A673 (cell line): ENCODE measurements at regions not wholly inside any gene's neighbourhood (a gene's known extent, or its start where the extent isn't known, plus 50 kb on each side); places are given as distances from the start of the nearest gene placed in this dataset.

Source experiments
- BruUV-seq: library from RNA; stranded (reverse); fragments of 400-500 nt; replicated peaks from 2 replicates; lab custom pipeline; 2021; lab: Mats Ljungman, UMichigan
- CTCF ChIA-PET: fragments of 300-600 bp; sonication (Branson Sonifier 250); formaldehyde crosslinking; loops from one replicate; lab custom pipeline; 2022; ENCODE audit warnings: antibody characterized with exemption; lab: Charles Lee
- POLR2A ChIA-PET: fragments of 300-600 bp; sonication (Branson Sonifier 250); formaldehyde crosslinking; loops from one replicate; lab custom pipeline; 2022; ENCODE audit warnings: antibody characterized with exemption; ENCODE audit not compliant: low non-redundant PET; lab: Charles Lee
- DNase-seq: peaks from one replicate; pipeline ENCODE4 v3.0.0-alpha.2; 2015; ENCODE audit warnings: low spot score
- H3K27ac ChIP-seq: fragments of 200-600 bp; sonication (generic); 2 replicates; pipeline ENCODE4 v1.5.1; 2016; ENCODE audit warnings: mixed run types, low read depth, mild to moderate bottlenecking, mixed read lengths, antibody characterized with exemption, low read length; ENCODE audit not compliant: poor library complexity, severe bottlenecking
- H3K27me3 ChIP-seq: fragments of 200-600 bp; sonication (generic); replicated peaks from 2 replicates; pipeline ENCODE4 v1.6.1; 2017; ENCODE audit warnings: mixed run types, low read depth, mild to moderate bottlenecking, mixed read lengths, antibody characterized with exemption, low read length; ENCODE audit not compliant: insufficient read depth, poor library complexity
- H3K36me3 ChIP-seq: fragments of 200-600 bp; sonication (generic); 2 replicates; pipeline ENCODE4 v1.6.1; 2016; ENCODE audit warnings: mixed run types, mild to moderate bottlenecking, mixed read lengths, antibody characterized with exemption, low read length; ENCODE audit not compliant: insufficient read depth, poor library complexity, severe bottlenecking
- H3K4me1 ChIP-seq: fragments of 200-600 bp; sonication (generic); 2 replicates; pipeline ENCODE4 v1.6.1; 2017; ENCODE audit warnings: mixed run types, mild to moderate bottlenecking, mixed read lengths, antibody characterized with exemption, low read length; ENCODE audit not compliant: insufficient read depth, poor library complexity, severe bottlenecking
- H3K4me3 ChIP-seq: fragments of 200-600 bp; sonication (generic); 2 replicates; pipeline ENCODE4 v1.5.1; 2016; ENCODE audit warnings: low read depth, mixed run types, mild to moderate bottlenecking, mixed read lengths, low read length; ENCODE audit not compliant: poor library complexity, severe bottlenecking
- H3K9me3 ChIP-seq: fragments of 200-600 bp; sonication (generic); 2 replicates; pipeline ENCODE4 v1.6.1; 2016; ENCODE audit warnings: mixed run types, low read depth, mild to moderate bottlenecking, mixed read lengths, antibody characterized with exemption, low read length; ENCODE audit not compliant: poor library complexity, severe bottlenecking
- EZH2 ChIP-seq: fragments of 200-600 bp; sonication (generic); IDR thresholded peaks from 2 replicates; pipeline ENCODE4 v1.6.1; 2017; ENCODE audit warnings: borderline replicate concordance, low read depth, mild to moderate bottlenecking, mixed read lengths, antibody characterized with exemption, low read length; ENCODE audit not compliant: poor library complexity, severe bottlenecking
- intact Hi-C: fragments of 100-400 bp; cut with micrococcal nuclease; formaldehyde crosslinking; loops from one replicate; pipeline ENCODE4 v1.10.0; 2022; ENCODE audit not compliant: unreplicated experiment
- TF ChIP-seq, protein P1 (sequence below): fragments of 300-800, 200-600 bp; sonication (generic); conservative IDR thresholded peaks from 2 replicates; pipeline ENCODE4 v1.5.1; 2017; ENCODE audit warnings: low read depth, mild to moderate bottlenecking, antibody characterized with exemption, low read length, moderate library complexity, mixed read lengths

DNA sequence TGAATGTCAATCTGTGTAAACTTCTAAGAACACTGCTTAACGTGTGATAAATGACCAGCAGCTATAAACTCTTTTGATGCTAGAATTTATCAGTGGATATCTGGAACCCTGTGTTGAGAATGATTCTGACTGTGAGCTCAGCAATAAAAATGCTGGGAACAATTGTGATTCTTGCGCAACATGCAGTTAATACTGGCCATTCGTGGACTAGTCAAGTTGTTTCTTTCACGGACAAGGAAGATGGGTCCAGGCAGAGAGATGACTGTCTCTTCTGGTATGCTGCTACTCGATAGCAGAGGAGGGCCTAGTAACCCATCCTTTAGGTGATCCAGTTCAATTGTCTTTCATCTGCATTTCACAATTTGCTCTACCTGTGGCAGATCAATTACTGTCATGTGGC is 394.8 kb upstream of the IGFBP3 start:
- no peak for TF ChIP-seq EZH2
- TF ChIP-seq, protein P1, sequence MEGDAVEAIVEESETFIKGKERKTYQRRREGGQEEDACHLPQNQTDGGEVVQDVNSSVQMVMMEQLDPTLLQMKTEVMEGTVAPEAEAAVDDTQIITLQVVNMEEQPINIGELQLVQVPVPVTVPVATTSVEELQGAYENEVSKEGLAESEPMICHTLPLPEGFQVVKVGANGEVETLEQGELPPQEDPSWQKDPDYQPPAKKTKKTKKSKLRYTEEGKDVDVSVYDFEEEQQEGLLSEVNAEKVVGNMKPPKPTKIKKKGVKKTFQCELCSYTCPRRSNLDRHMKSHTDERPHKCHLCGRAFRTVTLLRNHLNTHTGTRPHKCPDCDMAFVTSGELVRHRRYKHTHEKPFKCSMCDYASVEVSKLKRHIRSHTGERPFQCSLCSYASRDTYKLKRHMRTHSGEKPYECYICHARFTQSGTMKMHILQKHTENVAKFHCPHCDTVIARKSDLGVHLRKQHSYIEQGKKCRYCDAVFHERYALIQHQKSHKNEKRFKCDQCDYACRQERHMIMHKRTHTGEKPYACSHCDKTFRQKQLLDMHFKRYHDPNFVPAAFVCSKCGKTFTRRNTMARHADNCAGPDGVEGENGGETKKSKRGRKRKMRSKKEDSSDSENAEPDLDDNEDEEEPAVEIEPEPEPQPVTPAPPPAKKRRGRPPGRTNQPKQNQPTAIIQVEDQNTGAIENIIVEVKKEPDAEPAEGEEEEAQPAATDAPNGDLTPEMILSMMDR: no peak
- H3K36me3 ChIP-seq: no peaks in the 10 kb centered on the region
- ChIA-PET POLR2A (no interaction called here), CTCF (no interaction called here)
- no peaks in the 10 kb centered on the region for H3K4me1 ChIP-seq
- intact Hi-C loops: no loop called here
- BruUV-seq: no TSS peak
- no peak overlapping the region for H3K4me3 ChIP-seq
- H3K9me3 ChIP-seq: no peaks in the 10 kb centered on the region
- H3K27me3 ChIP-seq: no peaks in the 10 kb centered on the region
- no peak for DNase-seq
- H3K27ac ChIP-seq: no peak overlapping the region

DNA sequence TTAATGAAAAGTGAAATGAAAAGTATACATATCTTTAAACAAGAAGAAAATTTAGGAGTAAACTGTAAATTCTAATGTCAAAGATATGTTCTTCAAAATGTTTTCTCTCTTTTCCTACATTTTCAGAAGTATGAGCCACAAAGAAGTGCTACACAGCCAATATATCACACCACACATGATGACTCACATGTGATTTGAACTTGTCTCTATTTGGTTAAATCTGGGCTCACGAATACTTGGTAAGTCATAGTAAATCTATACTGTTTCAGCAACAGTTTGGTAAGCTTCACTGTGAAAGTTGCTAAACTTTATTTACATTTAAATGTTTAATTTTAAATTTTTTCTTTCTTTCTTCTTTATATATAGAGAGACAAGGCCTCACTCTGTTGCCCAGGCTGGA is 380.6 kb upstream of the IGFBP3 start:
- no TSS peak for BruUV-seq
- H3K4me3 ChIP-seq: no peak overlapping the region
- TF ChIP-seq, protein P1: no peak
- no peak for TF ChIP-seq EZH2
- DNase-seq: no peak
- intact Hi-C loops: no loop called here
- peaks cover 3% of the 10 kb centered on the region for H3K27me3 ChIP-seq
- ChIA-PET CTCF (no interaction called here), POLR2A (no interaction called here)
- H3K27ac ChIP-seq: no peak overlapping the region
- peaks cover 6% of the 10 kb centered on the region for H3K9me3 ChIP-seq
- no peaks in the 10 kb centered on the region for H3K4me1 ChIP-seq
- no peaks in the 10 kb centered on the region for H3K36me3 ChIP-seq

DNA sequence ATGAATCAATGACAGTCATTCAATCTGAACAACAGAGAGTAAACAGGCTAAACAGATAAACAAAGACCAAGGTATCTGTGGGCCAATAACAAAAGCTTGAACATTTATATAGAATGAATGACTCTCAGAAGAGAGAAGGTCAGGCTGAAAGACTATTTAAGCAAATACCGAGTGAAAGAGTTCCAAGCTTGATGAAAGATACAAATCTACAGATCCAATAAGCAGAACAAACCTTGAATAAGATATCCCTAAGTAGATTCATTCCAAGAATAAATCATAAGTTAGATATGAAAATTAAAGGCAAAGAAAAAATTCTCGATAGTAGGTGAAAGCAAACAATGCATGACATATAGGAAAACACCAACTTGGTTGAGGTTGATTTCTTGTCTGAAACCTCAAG is 376.4 kb upstream of the IGFBP3 start:
- Histone ChIP-seq H3K36me3 (no peaks in the 10 kb centered on the region), H3K4me1 (no peaks in the 10 kb centered on the region), H3K9me3 (peaks cover 10% of the 10 kb centered on the region), H3K4me3 (no peak overlapping the region), H3K27ac (no peak overlapping the region), H3K27me3 (peaks cover 3% of the 10 kb centered on the region)
- DNase-seq: no peak
- ChIA-PET CTCF (no interaction called here), POLR2A (no interaction called here)
- intact Hi-C loops: no loop called here
- TF ChIP-seq, protein P1: no peak
- no peak for TF ChIP-seq EZH2
- no TSS peak for BruUV-seq
